ENCODE measurements at regions not wholly inside any gene's neighbourhood (a gene's known extent, or its start where the extent isn't known, plus 50 kb on each side); places are given as distances from the start of the nearest gene placed in this dataset.

DNA sequence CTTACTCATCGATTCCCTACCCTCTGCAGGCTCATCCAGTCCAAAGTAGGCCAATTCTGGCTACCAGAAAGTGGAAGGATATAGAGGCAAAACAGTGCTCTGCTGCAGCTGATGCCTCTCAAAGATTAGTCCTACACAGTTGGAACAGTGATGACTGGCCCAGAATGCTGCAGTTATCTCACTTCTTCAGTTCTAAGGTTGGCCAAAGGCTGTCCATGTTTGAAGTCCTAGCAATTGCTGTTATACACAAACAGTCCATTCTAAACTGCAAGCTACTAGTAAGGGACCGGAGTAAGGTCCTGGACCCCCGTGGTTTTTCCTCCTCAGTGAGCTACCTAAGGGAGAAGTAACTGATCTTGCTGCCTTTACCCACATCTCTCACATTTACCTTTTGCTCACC is 129.1 kb upstream of the NRIP1 start:
- Histone ChIP-seq H4K20me1 (ENCODE audit: insufficient read depth, low read length) (no peaks in the 10 kb centered on the region), H3K4me1 (ENCODE audit: insufficient read depth, low read length) (peaks cover 57% of the 10 kb centered on the region), H3K9ac (ENCODE audit: insufficient read depth, low read depth, low read length) (no peak overlapping the region), H2AFZ (ENCODE audit: low read length) (no peak overlapping the region), H3K9me3 (ENCODE audit: low read length) (no peaks in the 10 kb centered on the region), H3K4me3 (replicated peaks in 1 of 3; ENCODE audit: insufficient read depth in 1 of 3, low read depth in 2 of 3, low read length in 3 of 3) (no peak overlapping the region), H3K4me2 (ENCODE audit: low read depth, low read length) (no peak overlapping the region), H3K27ac (ENCODE audit: extremely low read length, insufficient read depth, low read length) (peak overlapping the region; percentile 27), H3K36me3 (replicated peaks in 1 of 2; ENCODE audit: control insufficient read depth in 1 of 2, insufficient read depth in 2 of 2, low read length in 2 of 2) (no peaks in the 10 kb centered on the region), H3K79me2 (ENCODE audit: insufficient read depth, low read length) (no peaks in the 10 kb centered on the region), H3K27me3 (ENCODE audit: control insufficient read depth in 1 of 2, insufficient read depth in 2 of 2, low read length in 2 of 2) (no peaks in the 10 kb centered on the region)
- no TSS peak for BruUV-seq (replicated peaks)
- ChIA-PET CTCF (ENCODE audit: low intra/inter-chr PET ratio, low total read pairs) (no interaction called here), POLR2A (no interaction called here)
- ATAC-seq, result no peak; the same call in 2 of the 3 replicates
- WGBS (ENCODE audit: low lambda C conversion rate), result 88% methylated on average over 3 of the region's 3 CpGs
- in situ Hi-C loops (cut with HindIII; ENCODE audit: extremely low pct_ligation_motif_present, low pct_unique_long_range_greater_than_20kb) (no loop called here), intact Hi-C loops (cut with micrococcal nuclease; ENCODE audit: unreplicated experiment) (no loop called here)
- no peak for DNase-seq (ENCODE audit: low spot score)
- TF ChIP-seq MAFK (conservative IDR thresholded peaks at IDR 0.05 in 1 of 2, IDR thresholded peaks at IDR 0.05 in 1 of 2; ENCODE audit: low read length in 2 of 2), result 0 out of 4 replicates have a peak, but pooled peaks of 1 of the 2 experiments have one; percentile 21
- no peak for TF ChIP-seq TBL1XR1 (IDR thresholded peaks at IDR 0.05; ENCODE audit: borderline replicate concordance, low read length, partially characterized antibody)
- no peak for TF ChIP-seq CCAR2 (optimal IDR thresholded peaks at IDR 0.05; ENCODE audit: low read depth, low read length)
- TF ChIP-seq HCFC1 (IDR thresholded peaks at IDR 0.05; ENCODE audit: low read depth, low read length), result no peak
- TF ChIP-seq SUZ12 (IDR thresholded peaks at IDR 0.05; ENCODE audit: low read depth, low read length), result no peak
- no peak for TF ChIP-seq ZNF333 (CRISPR knock-in tag; IDR thresholded peaks at IDR 0.05; ENCODE audit: borderline replicate concordance)
- FAIRE-seq, result no peak

DNA sequence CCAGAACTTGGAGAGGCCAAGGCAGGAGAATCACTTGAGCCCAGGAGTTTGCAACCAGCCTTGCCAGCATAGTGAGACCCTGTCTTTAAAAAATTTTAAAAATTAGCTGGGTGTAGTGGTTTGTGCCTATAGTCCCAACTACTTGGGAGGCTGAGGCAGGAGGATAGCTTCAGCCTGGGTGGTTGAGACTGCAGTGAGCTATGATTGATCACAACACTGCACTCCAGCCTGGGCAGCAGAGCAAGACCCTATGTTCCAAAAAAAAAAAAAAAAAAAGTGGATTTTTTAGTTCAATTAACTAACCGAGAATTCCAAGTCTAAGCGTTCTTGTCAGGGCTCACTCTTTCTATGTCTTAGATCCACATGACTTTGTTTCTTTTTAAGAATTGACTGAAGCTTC is 130.3 kb upstream of the NRIP1 start:
- no peaks in the 10 kb centered on the region for H3K27me3 ChIP-seq (ENCODE audit: control insufficient read depth in 1 of 2, insufficient read depth in 2 of 2, low read length in 2 of 2)
- H3K79me2 ChIP-seq (ENCODE audit: insufficient read depth, low read length), result no peaks in the 10 kb centered on the region
- H3K36me3 ChIP-seq (replicated peaks in 1 of 2; ENCODE audit: control insufficient read depth in 1 of 2, insufficient read depth in 2 of 2, low read length in 2 of 2), result no peaks in the 10 kb centered on the region
- H3K4me2 ChIP-seq (ENCODE audit: low read depth, low read length), result no peak overlapping the region
- WGBS (ENCODE audit: low lambda C conversion rate), result 50% methylated on average over 2 of the region's 2 CpGs
- H3K9ac ChIP-seq (ENCODE audit: insufficient read depth, low read depth, low read length), result no peak overlapping the region
- in situ Hi-C loops (cut with HindIII; ENCODE audit: extremely low pct_ligation_motif_present, low pct_unique_long_range_greater_than_20kb) (no loop called here), intact Hi-C loops (cut with micrococcal nuclease; ENCODE audit: unreplicated experiment) (no loop called here)
- TF ChIP-seq GZF1 (CRISPR knock-in tag; IDR thresholded peaks at IDR 0.05) (no peak), ZNF121 (CRISPR knock-in tag; IDR thresholded peaks at IDR 0.05) (peak; percentile 61; the same call in 1 of the 2 replicates)
- H3K4me3 ChIP-seq (replicated peaks in 1 of 3; ENCODE audit: insufficient read depth in 1 of 3, low read depth in 2 of 3, low read length in 3 of 3), result no peak overlapping the region
- ATAC-seq, result no peak
- H3K9me3 ChIP-seq (ENCODE audit: low read length), result no peaks in the 10 kb centered on the region
- DNase-seq (ENCODE audit: low spot score), result no peak
- CTCF ChIA-PET (ENCODE audit: low intra/inter-chr PET ratio, low total read pairs), result no interaction called here
- no peak for FAIRE-seq
- H4K20me1 ChIP-seq (ENCODE audit: insufficient read depth, low read length), result no peaks in the 10 kb centered on the region
- BruUV-seq (replicated peaks), result no TSS peak
- H2AFZ ChIP-seq (ENCODE audit: low read length), result no peak overlapping the region
- H3K4me1 ChIP-seq (ENCODE audit: insufficient read depth, low read length), result peaks cover 68% of the 10 kb centered on the region
- H3K27ac ChIP-seq (ENCODE audit: extremely low read length, insufficient read depth, low read length), result peak overlapping the region; percentile 70
- POLR2A ChIA-PET, result interaction anchor here (0.9 to 1.4 kb wide), 4 partner anchors 15 to 130 kb away, joined by 3 to 6 read pairs (median 4); partner anchors contain the start of gene NRIP1
